Inferior parietal cortex (tissue), 1 donor: ENCODE measurements at regions not wholly inside any gene's neighbourhood (a gene's known extent, or its start where the extent isn't known, plus 50 kb on each side); places are given as distances from the start of the nearest gene placed in this dataset.

Source experiments
- DNase-seq: peaks from one replicate; pipeline ENCODE4 v3.0.0-alpha.2; 2016; ENCODE audit errors: extremely low spot score

GRCh38 chr14:97581016-97581415 lies 783.8 kb downstream of the VRK1 start:
- no peak for DNase-seq

- DNase-seq = no peak
These were observed 784.8 kb downstream of the VRK1 start for GRCh38 chr14:97582022-97582421.

GRCh38 chr14:97584528-97584927 lies 787.3 kb downstream of the VRK1 start:
- DNase-seq = no peak

- no peak for DNase-seq
These were observed 795.3 kb downstream of the VRK1 start for GRCh38 chr14:97592341-97592980.

GRCh38 chr14:97594306-97594705 lies 797.1 kb downstream of the VRK1 start:
- DNase-seq = no peak

GRCh38 chr14:97602438-97603117 lies 805.4 kb downstream of the VRK1 start:
- DNase-seq = no peak

GRCh38 chr14:97603201-97603600 lies 806.0 kb downstream of the VRK1 start:
- DNase-seq = no peak

GRCh38 chr14:97604731-97605130 lies 807.5 kb downstream of the VRK1 start:
- no peak for DNase-seq

GRCh38 chr14:97618401-97618800 lies 821.2 kb downstream of the VRK1 start:
- no peak for DNase-seq

GRCh38 chr14:97618917-97619690 lies 821.9 kb downstream of the VRK1 start:
- no peak for DNase-seq

- no peak for DNase-seq
These were observed 822.9 kb downstream of the VRK1 start for GRCh38 chr14:97620066-97620465.

- DNase-seq = no peak
These were observed 827.8 kb downstream of the VRK1 start for GRCh38 chr14:97624985-97625384.

- no peak for DNase-seq
These were observed 828.3 kb downstream of the VRK1 start for GRCh38 chr14:97625477-97625876.

GRCh38 chr14:97626088-97626487 lies 828.9 kb downstream of the VRK1 start:
- no peak for DNase-seq

- no peak for DNase-seq
These were observed 833.1 kb downstream of the VRK1 start for GRCh38 chr14:97630249-97630648.

- no peak for DNase-seq
These were observed 836.1 kb downstream of the VRK1 start for GRCh38 chr14:97633131-97633738.

- DNase-seq = peak; percentile 27
These were observed 837.6 kb downstream of the VRK1 start for GRCh38 chr14:97634751-97635150.

GRCh38 chr14:97638864-97639263 lies 841.7 kb downstream of the VRK1 start:
- no peak for DNase-seq

- DNase-seq = no peak
These were observed 842.8 kb downstream of the VRK1 start for GRCh38 chr14:97640031-97640430.

GRCh38 chr14:97641827-97642226 lies 844.6 kb downstream of the VRK1 start:
- no peak for DNase-seq

- no peak for DNase-seq
These were observed 845.4 kb downstream of the VRK1 start for GRCh38 chr14:97642631-97643030.

GRCh38 chr14:97644365-97644764 lies 847.2 kb downstream of the VRK1 start:
- DNase-seq = no peak
